ENCODE measurements at regions not wholly inside any gene's neighbourhood (a gene's known extent, or its start where the extent isn't known, plus 50 kb on each side); places are given as distances from the start of the nearest gene placed in this dataset.
"Not testable (repeated sequence)": the region's sequence is repeated elsewhere in the genome, so short reads cannot be mapped to it uniquely, and the experiment has no call there.

DNA sequence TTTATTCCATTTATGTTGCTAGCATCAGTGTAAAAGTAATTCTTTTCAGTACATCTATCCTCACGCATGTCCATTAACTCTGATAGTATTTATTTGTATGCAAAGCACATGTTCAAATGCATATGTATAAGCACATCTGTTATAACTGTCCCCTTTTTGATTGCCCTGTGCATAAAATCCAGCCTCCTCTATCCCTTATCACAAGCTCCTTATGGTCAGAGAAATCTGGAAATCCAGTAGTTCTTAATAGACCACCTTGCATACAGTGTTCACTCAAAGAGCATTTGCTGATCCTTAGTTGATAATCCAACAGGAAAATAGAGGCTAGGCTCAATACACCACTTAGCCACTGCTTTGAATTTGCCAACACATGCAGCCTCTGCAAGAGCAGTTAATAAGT is 443.5 kb downstream of the AASDHPPT start:
- H3K4me3 Mint-ChIP-seq: no peak overlapping the region
- H3K9me3 Mint-ChIP-seq: no peaks in the 10 kb centered on the region
- ATAC-seq: no peak
- no peak overlapping the region for H3K27ac Mint-ChIP-seq
- H3K4me1 Mint-ChIP-seq: no peaks in the 10 kb centered on the region
- no peaks in the 10 kb centered on the region for H3K27me3 Mint-ChIP-seq
- no peaks in the 10 kb centered on the region for H3K36me3 Mint-ChIP-seq

DNA sequence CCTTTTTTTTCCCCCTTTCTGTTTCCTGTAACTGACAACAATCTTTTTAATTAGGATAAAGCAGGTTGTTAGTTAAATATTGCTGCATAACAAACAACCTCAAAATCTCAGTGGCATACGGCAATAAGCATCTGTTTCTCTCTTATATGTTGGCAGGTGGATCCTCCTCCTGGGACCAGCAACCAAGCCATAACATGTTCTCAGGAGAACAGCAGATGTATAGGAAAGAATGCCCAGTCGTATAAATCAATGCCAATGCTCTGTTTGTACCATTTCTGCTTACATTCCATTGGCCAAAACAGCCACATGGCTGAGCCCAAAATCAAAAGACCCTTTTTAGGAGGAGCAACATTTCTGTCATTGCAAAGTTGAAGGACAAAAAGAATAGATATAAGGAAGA is 445.7 kb downstream of the AASDHPPT start:
- no peak for ATAC-seq
- no peaks in the 10 kb centered on the region for H3K9me3 Mint-ChIP-seq
- H3K4me3 Mint-ChIP-seq: no peak overlapping the region
- H3K36me3 Mint-ChIP-seq: no peaks in the 10 kb centered on the region
- H3K27me3 Mint-ChIP-seq: no peaks in the 10 kb centered on the region
- no peaks in the 10 kb centered on the region for H3K4me1 Mint-ChIP-seq
- no peak overlapping the region for H3K27ac Mint-ChIP-seq

DNA sequence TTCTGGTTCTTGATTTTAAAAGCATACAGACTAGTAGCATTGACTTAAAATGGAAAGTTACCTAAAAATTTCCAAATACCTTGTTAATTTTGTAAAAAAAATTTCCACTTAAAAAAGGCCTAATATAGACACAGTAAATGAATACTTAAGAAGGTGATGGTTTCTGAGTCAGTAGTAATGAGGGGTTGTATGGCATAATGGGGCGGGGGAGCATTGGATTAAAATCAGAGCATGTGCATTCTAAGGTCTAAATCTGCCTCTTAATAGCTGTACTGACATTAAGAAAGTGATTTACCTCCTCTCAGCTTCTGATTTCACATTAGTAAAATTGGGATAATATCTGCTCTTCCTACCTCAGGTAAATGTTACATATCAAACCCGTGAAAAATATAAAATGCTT is 446.5 kb downstream of the AASDHPPT start:
- Mint-ChIP-seq H3K4me1 (no peaks in the 10 kb centered on the region), H3K9me3 (peaks cover 2% of the 10 kb centered on the region), H3K36me3 (no peaks in the 10 kb centered on the region), H3K4me3 (no peak overlapping the region), H3K27ac (no peak overlapping the region), H3K27me3 (no peaks in the 10 kb centered on the region)
- ATAC-seq: no peak

DNA sequence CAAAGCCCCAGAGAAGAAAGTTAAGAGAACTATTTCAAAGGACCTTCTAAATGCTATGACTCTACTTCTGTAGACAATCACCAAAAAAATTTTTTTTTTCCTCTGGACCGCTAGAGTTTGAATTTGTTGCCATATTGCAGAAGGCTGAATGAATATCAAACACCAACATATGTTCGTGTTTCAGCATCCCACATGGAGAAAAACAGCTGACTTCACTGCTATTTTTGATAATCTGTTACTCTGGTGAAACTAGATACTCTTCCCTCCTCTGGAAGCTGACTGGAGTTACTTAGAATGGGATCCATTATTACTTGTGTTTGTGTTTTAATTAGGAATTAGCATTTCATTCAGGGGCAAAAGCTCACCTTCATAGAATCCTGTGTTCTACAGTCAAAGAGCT is 447.0 kb downstream of the AASDHPPT start:
- peaks cover 2% of the 10 kb centered on the region for H3K9me3 Mint-ChIP-seq
- H3K27me3 Mint-ChIP-seq: no peaks in the 10 kb centered on the region
- no peaks in the 10 kb centered on the region for H3K4me1 Mint-ChIP-seq
- no peaks in the 10 kb centered on the region for H3K36me3 Mint-ChIP-seq
- no peak overlapping the region for H3K4me3 Mint-ChIP-seq
- ATAC-seq: no peak
- no peak overlapping the region for H3K27ac Mint-ChIP-seq

DNA sequence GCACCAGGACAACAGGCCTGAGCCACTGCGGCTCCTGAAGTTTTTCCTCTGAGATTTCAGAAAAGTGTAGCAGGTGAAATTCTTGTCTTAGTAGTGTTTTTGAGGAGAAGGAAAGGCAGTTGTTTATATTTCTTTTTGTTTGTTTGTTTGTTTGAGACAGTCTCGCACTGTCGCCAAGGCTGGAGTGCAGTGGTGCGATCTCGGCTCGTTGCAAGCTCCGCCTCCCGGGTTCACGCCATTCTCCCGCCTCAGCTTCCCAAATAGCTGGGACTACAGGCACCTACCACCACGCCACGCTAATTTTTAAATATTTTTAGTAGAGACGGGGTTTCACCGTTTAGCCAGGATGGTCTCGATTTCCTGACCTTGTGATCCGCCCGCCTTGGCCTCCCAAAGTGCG is 454.2 kb downstream of the AASDHPPT start:
- H3K4me3 Mint-ChIP-seq, ATAC-seq, H3K36me3 Mint-ChIP-seq, H3K27ac Mint-ChIP-seq, H3K9me3 Mint-ChIP-seq, H3K27me3 Mint-ChIP-seq, H3K4me1 Mint-ChIP-seq: not testable (repeated sequence)

GRCh38 chr11:106533046-106533445 is 455.6 kb downstream of the AASDHPPT start:
- no peaks in the 10 kb centered on the region for H3K4me1 Mint-ChIP-seq
- no peak for ATAC-seq
- H3K4me3 Mint-ChIP-seq: no peak overlapping the region
- no peaks in the 10 kb centered on the region for H3K36me3 Mint-ChIP-seq
- H3K27ac Mint-ChIP-seq: no peak overlapping the region
- H3K9me3 Mint-ChIP-seq: peaks cover 2% of the 10 kb centered on the region
- H3K27me3 Mint-ChIP-seq: no peaks in the 10 kb centered on the region

GRCh38 chr11:106540001-106540400 is 462.5 kb downstream of the AASDHPPT start:
- Mint-ChIP-seq H3K9me3 (no peaks in the 10 kb centered on the region), H3K36me3 (no peaks in the 10 kb centered on the region), H3K4me3 (no peak overlapping the region), H3K27ac (no peak overlapping the region), H3K4me1 (no peaks in the 10 kb centered on the region), H3K27me3 (no peaks in the 10 kb centered on the region)
- no peak for ATAC-seq

GRCh38 chr11:106548406-106548805 is 469.9 kb downstream of the GUCY1A2 start:
- Mint-ChIP-seq H3K4me3 (no peak overlapping the region), H3K9me3 (peaks cover 2% of the 10 kb centered on the region), H3K27ac (no peak overlapping the region), H3K4me1 (no peaks in the 10 kb centered on the region), H3K27me3 (no peaks in the 10 kb centered on the region), H3K36me3 (no peaks in the 10 kb centered on the region)
- ATAC-seq: no peak

DNA sequence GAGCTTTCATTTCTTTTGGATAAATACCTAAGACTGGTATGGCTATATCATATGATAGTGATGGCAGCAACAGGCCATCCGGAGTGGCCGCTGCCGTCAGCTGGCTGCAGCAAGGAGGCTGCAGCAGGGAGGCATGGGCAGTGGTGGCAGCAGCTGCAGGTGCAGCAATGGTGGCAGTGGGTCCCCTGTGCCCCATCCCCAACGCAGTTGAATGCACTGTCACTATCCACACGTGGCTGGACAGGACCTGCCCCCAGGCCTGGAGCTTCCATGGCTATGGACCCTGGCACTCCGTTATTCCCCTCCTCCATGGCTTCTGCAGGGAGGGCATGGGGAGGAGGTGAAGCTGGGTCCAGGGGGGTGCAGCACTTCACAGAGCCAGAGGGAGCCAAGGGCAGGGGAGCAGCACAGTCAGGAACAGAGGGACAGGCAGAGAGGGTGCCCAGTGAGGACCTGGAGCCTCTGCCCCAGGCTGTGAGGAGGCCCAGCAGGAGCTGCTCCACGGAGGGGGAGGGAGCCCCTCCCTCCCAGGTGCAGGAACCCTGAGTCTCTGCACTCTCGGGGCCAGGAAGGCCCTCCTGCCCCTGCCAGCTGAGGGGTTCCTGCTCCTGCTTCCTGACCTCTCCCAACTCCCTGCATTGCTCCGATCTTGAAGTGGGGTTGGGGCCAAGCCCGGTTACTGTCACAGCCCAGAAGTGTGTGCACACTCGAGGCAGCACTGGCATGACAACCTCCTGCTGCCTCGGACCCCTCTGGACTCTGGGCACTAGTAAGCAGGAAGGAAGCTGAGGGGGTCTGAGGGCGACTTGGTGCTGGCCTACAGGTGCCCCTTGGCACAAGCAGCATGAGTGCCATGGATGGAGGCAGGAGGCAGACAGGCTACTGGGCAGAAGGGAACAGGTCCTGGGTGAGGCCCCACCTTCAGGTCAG is 466.3 kb downstream of the GUCY1A2 start:
- Mint-ChIP-seq H3K4me1 (no peaks in the 10 kb centered on the region), H3K9me3 (peaks cover 5% of the 10 kb centered on the region), H3K36me3 (no peaks in the 10 kb centered on the region), H3K27ac (no peak overlapping the region), H3K27me3 (no peaks in the 10 kb centered on the region), H3K4me3 (no peak overlapping the region)
- peak; percentile 21 for ATAC-seq

DNA sequence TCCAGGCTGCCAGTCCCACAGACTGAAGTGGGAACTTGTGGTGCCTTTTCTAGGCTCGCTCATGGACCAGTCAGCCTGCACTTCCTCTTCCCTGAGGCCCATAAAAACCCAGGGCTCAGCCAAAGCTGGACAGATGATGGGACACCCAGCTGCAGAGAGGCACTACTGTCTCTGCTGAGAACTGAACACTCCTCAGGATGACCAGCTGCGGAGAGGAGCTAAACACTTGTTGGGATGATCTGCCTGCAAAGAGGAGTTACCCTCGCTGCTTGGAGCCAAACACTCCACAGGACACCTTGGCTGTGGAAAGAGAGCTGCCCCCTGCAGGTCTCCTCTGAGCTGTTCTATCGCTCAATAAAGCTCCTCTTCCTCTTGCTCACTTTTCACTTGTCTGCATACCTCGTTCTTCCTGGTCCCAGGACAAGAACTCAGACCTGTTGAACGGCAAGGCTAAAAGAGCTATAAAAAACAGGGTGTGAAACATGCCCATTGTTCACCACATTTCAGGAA is 465.5 kb downstream of the GUCY1A2 start:
- no peaks in the 10 kb centered on the region for H3K36me3 Mint-ChIP-seq
- H3K4me3 Mint-ChIP-seq: no peak overlapping the region
- H3K4me1 Mint-ChIP-seq: no peaks in the 10 kb centered on the region
- no peaks in the 10 kb centered on the region for H3K27me3 Mint-ChIP-seq
- no peak for ATAC-seq
- H3K9me3 Mint-ChIP-seq: peaks cover 5% of the 10 kb centered on the region
- no peak overlapping the region for H3K27ac Mint-ChIP-seq

DNA sequence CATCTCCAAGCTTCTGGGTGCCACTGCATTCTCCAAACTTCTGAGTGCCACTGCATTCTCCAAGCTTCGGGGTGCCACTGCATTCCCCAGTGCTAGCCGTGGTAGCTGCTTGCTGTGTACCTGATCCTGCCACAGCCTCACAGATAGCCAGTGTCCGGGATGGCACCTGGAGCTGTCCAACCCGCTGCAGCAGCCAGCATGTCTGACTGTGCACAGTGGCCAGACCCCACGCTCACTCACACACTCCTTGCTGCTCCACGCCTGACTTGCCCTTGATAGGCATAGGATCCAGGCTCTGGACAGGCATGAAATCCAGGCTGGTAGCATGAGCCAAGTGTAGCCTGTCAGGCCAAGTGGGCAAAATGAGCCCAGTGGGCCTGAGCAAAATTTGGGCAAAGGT is 465.0 kb downstream of the GUCY1A2 start:
- Mint-ChIP-seq H3K36me3 (no peaks in the 10 kb centered on the region), H3K4me3 (no peak overlapping the region), H3K9me3 (peaks cover 2% of the 10 kb centered on the region), H3K27ac (no peak overlapping the region), H3K4me1 (no peaks in the 10 kb centered on the region), H3K27me3 (no peaks in the 10 kb centered on the region)
- ATAC-seq: peak; percentile 9

- not testable (repeated sequence) for H3K27me3 Mint-ChIP-seq, H3K27ac Mint-ChIP-seq, H3K9me3 Mint-ChIP-seq, H3K4me1 Mint-ChIP-seq, ATAC-seq, H3K36me3 Mint-ChIP-seq, H3K4me3 Mint-ChIP-seq
Measured at GRCh38 chr11:106555566-106556250, 462.6 kb downstream of the GUCY1A2 start.

GRCh38 chr11:106565326-106565725 is 452.9 kb downstream of the GUCY1A2 start:
- Mint-ChIP-seq H3K27me3 (no peaks in the 10 kb centered on the region), H3K9me3 (peaks cover 16% of the 10 kb centered on the region), H3K4me1 (no peaks in the 10 kb centered on the region), H3K27ac (no peak overlapping the region), H3K36me3 (no peaks in the 10 kb centered on the region), H3K4me3 (no peak overlapping the region)
- no peak for ATAC-seq

- no peak overlapping the region for H3K27ac Mint-ChIP-seq
- no peaks in the 10 kb centered on the region for H3K36me3 Mint-ChIP-seq
- H3K4me1 Mint-ChIP-seq: no peaks in the 10 kb centered on the region
- peaks cover 12% of the 10 kb centered on the region for H3K9me3 Mint-ChIP-seq
- no peaks in the 10 kb centered on the region for H3K27me3 Mint-ChIP-seq
- no peak overlapping the region for H3K4me3 Mint-ChIP-seq
- ATAC-seq: no peak
Measured at GRCh38 chr11:106568632-106569031, 449.6 kb downstream of the GUCY1A2 start.

GRCh38 chr11:106577384-106577783 is 440.9 kb downstream of the GUCY1A2 start:
- not testable (repeated sequence) for H3K36me3 Mint-ChIP-seq, ATAC-seq, H3K27me3 Mint-ChIP-seq, H3K4me3 Mint-ChIP-seq, H3K4me1 Mint-ChIP-seq, H3K27ac Mint-ChIP-seq
- peaks cover 13% of the 10 kb centered on the region for H3K9me3 Mint-ChIP-seq

- no peaks in the 10 kb centered on the region for H3K27me3 Mint-ChIP-seq
- H3K4me3 Mint-ChIP-seq: no peak overlapping the region
- H3K27ac Mint-ChIP-seq: no peak overlapping the region
- H3K9me3 Mint-ChIP-seq: peaks cover 11% of the 10 kb centered on the region
- ATAC-seq: no peak
- no peaks in the 10 kb centered on the region for H3K4me1 Mint-ChIP-seq
- no peaks in the 10 kb centered on the region for H3K36me3 Mint-ChIP-seq
Measured at GRCh38 chr11:106581399-106581798, 436.9 kb downstream of the GUCY1A2 start.

Measured in stimulated activated memory B cell treated with anti-CD40 and anti-IgM and Interleukin-4, amounts not matched to agents 10 μg/mL and 1 μg/mL and 100 μg/mL, for 72 hours (primary cell).